Activated CD8-positive, alpha-beta memory T cell treated with anti-CD3 and anti-CD28 coated beads for 24 hours (primary cell): ENCODE measurements at regions not wholly inside any gene's neighbourhood (a gene's known extent, or its start where the extent isn't known, plus 50 kb on each side); places are given as distances from the start of the nearest gene placed in this dataset.
"Not testable (repeated sequence)": the region's sequence is repeated elsewhere in the genome, so short reads cannot be mapped to it uniquely, and the experiment has no call there.

Source experiments
- DNase-seq: peaks from one replicate; pipeline ENCODE4 v3.0.0-alpha.2; 2020

DNA sequence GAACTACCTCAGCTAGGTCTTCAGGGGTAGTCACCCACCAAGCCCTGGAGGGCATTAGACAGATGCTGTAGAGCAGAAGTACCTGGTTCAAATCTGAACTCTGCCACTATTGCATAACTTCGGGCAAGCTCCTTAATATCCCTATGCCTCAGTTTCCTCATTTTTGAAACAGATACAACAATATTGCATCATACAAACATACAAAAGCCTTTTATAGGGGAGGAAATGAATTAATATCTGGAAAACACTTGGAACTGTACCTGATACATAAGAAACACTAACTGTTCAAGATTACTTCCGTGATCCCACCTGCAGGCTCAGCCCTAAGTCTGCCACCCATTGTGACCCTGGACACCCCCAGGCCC lies 166.1 kb downstream of the EFNB1 start:
- DNase-seq: no peak

DNA sequence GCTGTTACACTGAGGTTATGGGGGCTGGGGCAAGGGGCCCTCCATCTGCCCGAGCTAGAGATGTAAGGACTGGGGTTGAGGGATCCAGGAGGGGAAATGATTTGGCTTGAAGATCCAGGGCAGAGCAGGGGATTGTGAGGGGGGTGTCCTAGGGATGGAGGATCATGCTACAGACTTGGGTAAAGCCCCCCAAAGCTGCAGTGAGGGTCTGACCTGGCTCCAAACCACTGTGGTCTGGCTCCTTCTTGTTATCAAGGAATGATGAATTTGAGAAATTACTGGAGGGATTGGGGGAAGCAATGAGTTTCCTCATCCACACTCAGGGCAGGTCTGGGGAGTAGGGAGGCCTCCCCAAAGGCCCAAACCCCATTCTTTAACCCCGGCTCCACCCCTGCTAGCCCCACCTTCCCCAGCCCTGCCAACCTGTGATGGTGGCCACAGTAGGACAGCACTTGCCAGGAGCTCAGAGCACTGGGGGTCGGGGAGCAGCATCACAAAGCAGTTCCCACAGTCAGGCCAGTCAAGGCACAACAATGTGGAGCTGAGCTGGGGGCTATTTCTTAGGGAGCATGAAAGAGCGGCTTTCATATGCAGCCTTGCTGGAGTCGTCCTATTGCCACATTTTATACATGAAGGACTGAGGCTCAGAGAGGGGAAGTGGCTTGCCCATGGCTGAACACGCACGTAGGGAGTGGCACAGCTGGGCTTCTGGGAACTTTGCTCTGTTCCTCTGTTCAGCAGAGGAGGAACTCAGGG lies 165.5 kb downstream of the EFNB1 start:
- no peak for DNase-seq

DNA sequence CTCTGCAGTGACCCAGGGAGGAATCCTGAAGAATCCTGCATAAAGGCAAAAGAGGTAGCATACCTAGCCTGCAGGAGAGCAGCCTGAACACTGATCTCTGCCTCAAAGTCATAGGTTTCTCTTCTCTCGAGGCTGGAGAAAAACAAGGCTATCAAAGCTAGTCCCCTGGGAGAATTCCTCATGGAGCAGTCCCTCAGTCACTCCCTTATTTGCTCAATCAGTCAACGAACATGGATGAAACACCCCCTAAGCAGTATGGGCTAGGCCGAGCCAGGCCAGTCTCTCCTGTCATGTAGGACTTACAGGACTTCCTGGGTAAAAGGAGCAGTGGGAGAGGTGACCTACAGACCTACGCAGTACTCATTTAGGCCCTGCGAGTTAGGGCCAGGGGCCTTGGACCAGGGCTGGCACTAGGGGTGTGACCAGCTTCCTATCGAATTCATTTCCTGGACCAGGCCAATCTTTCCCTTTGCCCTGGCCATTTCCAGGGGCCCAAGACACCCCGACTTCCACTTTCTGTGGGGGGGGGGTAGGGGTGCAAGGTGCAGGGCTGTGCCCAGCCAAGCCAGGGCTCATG lies 164.1 kb downstream of the EFNB1 start:
- peak; percentile 41 for DNase-seq

- no peak for DNase-seq
Measured at GRCh38 chrX:68991691-68992345, 163.0 kb downstream of the EFNB1 start.

- no peak for DNase-seq
Measured at GRCh38 chrX:68990948-68991347, 162.1 kb downstream of the EFNB1 start.

DNA sequence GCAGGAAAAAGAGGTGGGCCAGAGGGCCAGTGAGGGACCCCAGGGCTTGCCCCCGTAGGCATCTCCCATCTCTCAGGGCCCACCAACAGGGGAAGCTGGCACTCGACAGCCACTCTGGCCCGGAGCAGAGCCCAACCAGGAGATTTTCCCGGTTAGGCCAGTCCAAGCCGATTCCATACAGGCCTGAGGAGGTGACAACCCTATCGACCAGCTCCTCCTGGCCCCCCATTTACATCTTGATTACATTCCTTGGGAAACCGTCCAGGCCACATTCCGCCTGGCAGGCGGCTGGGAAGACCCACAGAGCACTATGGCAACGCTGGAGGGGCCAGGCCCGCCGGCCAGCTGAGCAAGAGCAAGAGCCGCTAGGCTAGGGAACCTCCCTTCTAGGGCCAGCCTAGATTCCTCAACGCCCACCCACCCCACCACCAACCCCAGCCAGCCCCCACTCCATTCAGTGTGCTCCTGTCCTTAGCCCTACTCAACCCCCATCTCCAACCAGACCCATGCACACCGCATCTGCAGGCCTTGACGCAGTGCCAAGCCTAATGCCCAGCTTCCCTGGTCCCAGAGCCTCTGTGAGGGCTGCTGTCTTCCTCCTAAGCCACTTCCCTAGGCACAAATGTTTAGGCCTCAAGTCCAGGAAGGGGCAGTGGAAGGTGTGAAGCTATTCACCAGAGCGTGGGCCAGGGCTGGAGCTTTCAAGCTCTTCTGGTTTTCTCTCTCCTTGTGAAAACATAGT lies 161.2 kb downstream of the EFNB1 start:
- DNase-seq: no peak

DNA sequence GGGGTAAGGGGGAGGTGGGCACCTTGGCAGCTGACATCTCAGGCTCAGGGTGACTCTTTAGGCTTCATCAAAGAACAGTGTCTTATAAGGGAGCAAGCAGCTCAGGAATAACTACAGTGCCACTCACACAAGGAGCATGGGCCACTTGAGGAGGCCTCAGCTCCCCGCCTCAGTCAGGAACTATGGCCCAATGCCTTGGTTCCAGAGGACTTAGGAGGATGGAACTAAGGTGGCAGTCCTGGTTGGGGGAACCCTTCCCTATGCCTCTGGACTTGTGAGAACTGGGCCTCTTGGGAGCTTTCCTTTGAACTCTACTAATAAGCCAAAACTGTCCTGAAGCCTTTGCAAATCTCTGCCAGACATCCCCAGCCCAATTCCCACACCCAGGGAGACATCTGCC lies 160.6 kb downstream of the EFNB1 start:
- no peak for DNase-seq

- no peak for DNase-seq
Measured at GRCh38 chrX:68988865-68989264, 160.0 kb downstream of the EFNB1 start.

GRCh38 chrX:68985135-68985755 lies 156.4 kb downstream of the EFNB1 start:
- DNase-seq: no peak

DNA sequence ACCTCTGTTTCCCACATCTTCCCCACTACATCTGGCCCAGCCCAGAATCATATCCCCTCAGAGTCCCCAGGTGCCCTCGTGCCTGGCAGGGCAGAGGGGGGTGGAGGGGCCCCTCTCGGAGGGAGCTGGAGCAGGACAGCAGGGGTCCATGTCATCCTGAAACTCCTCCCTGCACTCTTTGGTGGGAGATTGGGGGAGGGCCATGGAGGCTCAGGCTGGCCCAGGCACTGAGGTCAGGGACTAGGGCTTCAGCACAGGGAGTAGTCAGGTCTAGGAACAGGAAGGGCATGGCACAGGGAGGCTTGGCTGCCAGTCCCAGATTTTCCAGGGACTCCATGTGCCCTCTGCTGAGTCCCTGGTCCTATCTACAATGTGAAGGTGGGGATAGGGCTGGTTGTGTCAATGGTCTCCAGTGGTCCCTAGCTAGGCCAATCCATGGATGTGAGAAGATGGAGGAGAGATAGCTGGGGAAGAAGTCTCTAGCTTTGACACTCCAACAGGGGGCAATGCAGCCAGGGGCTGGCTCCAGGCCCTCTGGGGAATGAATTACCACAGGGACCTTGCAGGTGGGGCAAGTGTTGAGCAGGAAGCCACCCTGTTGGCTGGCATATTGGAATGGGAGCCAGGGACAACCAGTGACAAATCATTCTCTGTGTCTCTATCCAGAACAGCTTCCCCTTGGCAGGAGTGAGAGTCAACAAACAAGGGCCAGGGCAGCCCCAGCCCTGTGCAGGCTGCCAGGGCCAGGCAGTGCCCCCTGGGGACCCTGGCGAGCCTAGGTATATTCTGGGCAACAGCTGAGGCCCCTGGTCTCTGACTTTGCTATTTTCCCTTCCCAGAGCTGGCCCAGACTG lies 154.4 kb downstream of the EFNB1 start:
- DNase-seq: no peak

DNA sequence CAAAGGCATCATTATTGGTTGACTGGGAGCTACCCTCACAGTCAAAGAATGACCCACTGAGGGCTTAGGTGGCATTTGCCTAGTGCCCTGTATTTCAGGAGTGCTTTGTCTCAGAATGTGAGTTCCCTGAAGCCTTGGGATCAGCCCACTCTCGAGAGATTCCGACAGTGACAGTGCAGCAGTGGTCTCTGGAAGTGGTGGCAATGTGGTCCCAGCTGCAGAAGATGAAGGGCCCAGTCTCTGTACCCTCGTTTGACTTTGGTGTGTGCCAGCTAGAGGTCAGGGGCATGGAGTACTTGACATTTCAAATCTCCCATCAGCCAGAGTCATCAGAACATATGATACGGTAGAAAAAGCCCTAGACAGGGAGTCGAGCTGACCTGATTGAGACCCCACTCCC lies 153.7 kb downstream of the EFNB1 start:
- no peak for DNase-seq

- peak; percentile 41 for DNase-seq
Measured at GRCh38 chrX:68980906-68981616, 152.2 kb downstream of the EFNB1 start.

GRCh38 chrX:68978655-68979054 lies 149.8 kb downstream of the EFNB1 start:
- no peak for DNase-seq

DNA sequence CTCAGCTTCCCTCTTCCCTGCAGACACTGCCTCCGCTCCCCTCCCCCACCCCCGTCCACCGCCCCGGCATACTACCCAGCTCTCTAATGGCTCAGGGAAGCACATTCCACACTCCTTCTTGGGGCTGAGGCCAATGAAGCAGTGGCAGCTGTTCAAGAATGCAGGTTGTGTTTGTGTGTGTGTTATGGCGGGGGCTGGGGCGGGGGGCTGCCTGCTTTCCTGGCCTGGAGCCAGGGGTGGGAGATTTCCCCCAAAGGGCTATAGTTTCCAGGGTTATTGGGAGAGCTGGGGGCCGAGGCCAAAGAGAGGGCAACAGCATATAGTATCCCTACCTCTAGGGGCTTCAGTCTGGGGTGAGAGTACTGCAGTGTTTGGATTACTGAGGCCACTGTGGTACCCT lies 149.4 kb downstream of the EFNB1 start:
- DNase-seq: no peak

DNA sequence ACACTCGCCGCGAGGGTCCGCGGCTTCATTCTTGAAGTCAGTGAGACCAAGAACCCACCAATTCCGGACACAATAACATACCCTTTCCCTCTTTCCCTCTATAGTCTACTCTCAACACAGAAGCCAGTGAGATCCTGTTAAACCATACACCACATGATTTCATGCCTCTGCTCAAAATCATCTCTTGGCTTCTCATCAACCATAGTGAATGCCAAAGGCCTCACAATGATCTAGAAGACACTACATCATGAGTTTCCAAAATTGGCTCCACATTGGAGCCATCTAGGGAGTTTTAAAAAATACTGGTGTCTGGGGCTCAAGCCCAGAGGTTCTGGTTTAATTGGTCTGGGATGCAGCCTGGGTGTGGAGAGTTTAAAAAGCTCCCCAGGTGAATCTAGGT lies 124.5 kb downstream of the EFNB1 start:
- DNase-seq: no peak

GRCh38 chrX:68951942-68952619 lies 123.3 kb downstream of the EFNB1 start:
- not testable (repeated sequence) for DNase-seq

GRCh38 chrX:68950937-68951336 lies 122.1 kb downstream of the EFNB1 start:
- no peak for DNase-seq

- no peak for DNase-seq
Measured at GRCh38 chrX:68947882-68948605, 119.2 kb downstream of the EFNB1 start.

DNA sequence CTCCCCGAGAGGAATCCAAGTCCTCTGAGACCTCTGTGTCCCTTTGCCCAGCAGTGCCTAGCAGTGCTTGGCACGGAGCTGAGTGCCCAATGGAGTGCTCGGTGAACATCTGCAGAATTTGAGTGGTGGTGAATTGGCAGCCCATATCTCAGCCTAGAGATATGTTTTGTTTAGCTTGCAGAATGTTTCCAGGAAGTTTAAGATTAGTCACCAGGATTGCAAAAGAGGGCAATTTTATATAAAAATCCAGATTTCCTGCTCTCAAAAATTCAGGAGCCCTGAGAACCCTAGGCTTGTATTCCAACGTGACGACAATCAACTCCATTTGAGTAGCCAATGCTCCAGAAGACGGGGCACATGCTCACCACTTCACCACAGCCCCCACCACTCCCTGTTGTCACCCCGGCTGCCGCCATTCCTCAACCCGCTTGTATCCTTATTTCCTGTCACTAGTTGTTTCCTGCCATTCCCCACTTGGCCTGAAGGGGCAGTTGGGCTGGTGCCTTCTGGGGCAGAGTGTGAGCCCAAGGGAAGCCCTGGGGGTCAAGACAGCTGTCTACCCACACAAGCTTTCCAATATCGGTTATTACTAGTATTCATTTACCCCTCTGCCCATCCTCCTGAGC lies 116.9 kb downstream of the EFNB1 start:
- peak; percentile 38 for DNase-seq
